ENCODE measurements at regions not wholly inside any gene's neighbourhood (a gene's known extent, or its start where the extent isn't known, plus 50 kb on each side); places are given as distances from the start of the nearest gene placed in this dataset.

- DNase-seq, result no peak
Measured at GRCh38 chr16:86632206-86632605, 53.9 kb downstream of the FOXL1 start.

- DNase-seq, result no peak
Measured at GRCh38 chr16:86632944-86633343, 54.6 kb downstream of the FOXL1 start.

GRCh38 chr16:86634292-86634691 is 55.9 kb downstream of the FOXL1 start:
- DNase-seq, result no peak

GRCh38 chr16:86635176-86635876 is 57.0 kb downstream of the FOXL1 start:
- DNase-seq, result no peak

- DNase-seq, result no peak
Measured at GRCh38 chr16:86635926-86636325, 57.6 kb downstream of the FOXL1 start.

- DNase-seq, result no peak
Measured at GRCh38 chr16:86637744-86638143, 59.4 kb downstream of the FOXL1 start.

GRCh38 chr16:86638642-86639041 is 60.3 kb downstream of the FOXL1 start:
- no peak for DNase-seq

GRCh38 chr16:86639354-86639753 is 61.0 kb downstream of the FOXL1 start:
- DNase-seq, result no peak

- no peak for DNase-seq
Measured at GRCh38 chr16:86640265-86640843, 62.0 kb downstream of the FOXL1 start.

- no peak for DNase-seq
Measured at GRCh38 chr16:86642087-86642486, 63.7 kb downstream of the FOXL1 start.

GRCh38 chr16:86643671-86644070 is 65.3 kb downstream of the FOXL1 start:
- DNase-seq, result no peak

- no peak for DNase-seq
Measured at GRCh38 chr16:86647561-86647960, 69.2 kb downstream of the FOXL1 start.

GRCh38 chr16:86649875-86650274 is 71.5 kb downstream of the FOXL1 start:
- DNase-seq, result no peak

GRCh38 chr16:86651013-86651627 is 72.8 kb downstream of the FOXL1 start:
- no peak for DNase-seq

GRCh38 chr16:86651823-86652222 is 73.5 kb downstream of the FOXL1 start:
- no peak for DNase-seq

- no peak for DNase-seq
Measured at GRCh38 chr16:86653285-86654006, 75.1 kb downstream of the FOXL1 start.

- no peak for DNase-seq
Measured at GRCh38 chr16:86657972-86658371, 79.6 kb downstream of the FOXL1 start.

- no peak for DNase-seq
Measured at GRCh38 chr16:86660623-86661022, 82.3 kb downstream of the FOXL1 start.

- no peak for DNase-seq
Measured at GRCh38 chr16:86661706-86662105, 83.4 kb downstream of the FOXL1 start.

GRCh38 chr16:86662195-86662594 is 83.8 kb downstream of the FOXL1 start:
- DNase-seq, result no peak

GRCh38 chr16:86662740-86663139 is 84.4 kb downstream of the FOXL1 start:
- DNase-seq, result no peak

- DNase-seq, result no peak
Measured at GRCh38 chr16:86663685-86664521, 85.6 kb downstream of the FOXL1 start.

All from effector CD4-positive, alpha-beta T cell (primary cell).